Left lung (tissue), 4 donors: ENCODE measurements at regions not wholly inside any gene's neighbourhood (a gene's known extent, or its start where the extent isn't known, plus 50 kb on each side); places are given as distances from the start of the nearest gene placed in this dataset.

ENCODE experiments used
- ATAC-seq: fragments of 200-7000 bp; cut with Tn5 transposase; one replicate; pipeline ENCODE4 v1.9.1; 2020; ENCODE audit warnings: moderate library complexity
- DNase-seq, 4 donors: peaks; one replicate each; pipeline ENCODE4 v3.0.0-alpha.2; 2013 to 2020
- H3K27ac ChIP-seq, 2 donors: fragments of 200-600 bp; sonication (generic) in 1 of 2; one replicate each; pipeline versions ENCODE4 v1.5.0 to v1.8.0; 2020 to 2021
- H3K27me3 ChIP-seq, 2 donors: fragments of 200-600 bp; sonication (generic) in 1 of 2; one replicate each; pipeline versions ENCODE4 v1.5.0 to v1.8.0; 2020 to 2021
- H3K36me3 ChIP-seq, 2 donors: fragments of 200-600 bp; sonication (generic) in 1 of 2; one replicate each; pipeline versions ENCODE4 v1.5.0 to v1.8.0; 2020 to 2021
- H3K4me1 ChIP-seq, 2 donors: fragments of 200-600 bp; one replicate each; pipeline ENCODE4 v1.8.0; 2021
- H3K4me3 ChIP-seq, 2 donors: fragments of 200-600 bp; sonication (generic) in 1 of 2; one replicate each; pipeline versions ENCODE4 v1.5.0 to v1.8.0; 2020 to 2021; ENCODE audit warnings: mild to moderate bottlenecking in 1 of 2
- H3K9me3 ChIP-seq, 2 donors: fragments of 200-600 bp; sonication (generic) in 1 of 2; one replicate each; pipeline versions ENCODE4 v1.5.0 to v1.8.0; 2020 to 2021
- intact Hi-C, 2 donors: fragments of 100-400 bp; cut with DNase I; formaldehyde crosslinking; loops; one replicate each; pipeline versions ENCODE4 v1.11.2 to v1.14.2; 2022
- TF ChIP-seq, protein P1 (sequence below), 2 donors: fragments of 200-600 bp; sonication (generic) in 1 of 2; IDR thresholded peaks; one replicate each; pipeline versions ENCODE4 v1.5.0 to v1.8.0; 2021; ENCODE audit warnings: antibody characterized with exemption in 2 of 2
- donor health status: DM: no; HTN: yes; CAD: no.
- donor health status: DM: no; HTN: no; CAD: no.

- H3K36me3 ChIP-seq: no peaks in the 10 kb centered on the region
- peaks cover 0 to 10% of the 10 kb centered on the region in 2 donors for H3K27me3 ChIP-seq
- no peaks in the 10 kb centered on the region for H3K4me1 ChIP-seq
- H3K27ac ChIP-seq: no peak overlapping the region
- TF ChIP-seq, protein P1, sequence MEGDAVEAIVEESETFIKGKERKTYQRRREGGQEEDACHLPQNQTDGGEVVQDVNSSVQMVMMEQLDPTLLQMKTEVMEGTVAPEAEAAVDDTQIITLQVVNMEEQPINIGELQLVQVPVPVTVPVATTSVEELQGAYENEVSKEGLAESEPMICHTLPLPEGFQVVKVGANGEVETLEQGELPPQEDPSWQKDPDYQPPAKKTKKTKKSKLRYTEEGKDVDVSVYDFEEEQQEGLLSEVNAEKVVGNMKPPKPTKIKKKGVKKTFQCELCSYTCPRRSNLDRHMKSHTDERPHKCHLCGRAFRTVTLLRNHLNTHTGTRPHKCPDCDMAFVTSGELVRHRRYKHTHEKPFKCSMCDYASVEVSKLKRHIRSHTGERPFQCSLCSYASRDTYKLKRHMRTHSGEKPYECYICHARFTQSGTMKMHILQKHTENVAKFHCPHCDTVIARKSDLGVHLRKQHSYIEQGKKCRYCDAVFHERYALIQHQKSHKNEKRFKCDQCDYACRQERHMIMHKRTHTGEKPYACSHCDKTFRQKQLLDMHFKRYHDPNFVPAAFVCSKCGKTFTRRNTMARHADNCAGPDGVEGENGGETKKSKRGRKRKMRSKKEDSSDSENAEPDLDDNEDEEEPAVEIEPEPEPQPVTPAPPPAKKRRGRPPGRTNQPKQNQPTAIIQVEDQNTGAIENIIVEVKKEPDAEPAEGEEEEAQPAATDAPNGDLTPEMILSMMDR (IDR thresholded peaks at IDR 0.05): no peak
- intact Hi-C loops: no loop called here
- no peaks in the 10 kb centered on the region for H3K9me3 ChIP-seq
- no peak for ATAC-seq
- H3K4me3 ChIP-seq: no peak overlapping the region
- no peak for DNase-seq
These were observed 406.7 kb downstream of the MN1 start for GRCh38 chr22:27394806-27395404.

DNA sequence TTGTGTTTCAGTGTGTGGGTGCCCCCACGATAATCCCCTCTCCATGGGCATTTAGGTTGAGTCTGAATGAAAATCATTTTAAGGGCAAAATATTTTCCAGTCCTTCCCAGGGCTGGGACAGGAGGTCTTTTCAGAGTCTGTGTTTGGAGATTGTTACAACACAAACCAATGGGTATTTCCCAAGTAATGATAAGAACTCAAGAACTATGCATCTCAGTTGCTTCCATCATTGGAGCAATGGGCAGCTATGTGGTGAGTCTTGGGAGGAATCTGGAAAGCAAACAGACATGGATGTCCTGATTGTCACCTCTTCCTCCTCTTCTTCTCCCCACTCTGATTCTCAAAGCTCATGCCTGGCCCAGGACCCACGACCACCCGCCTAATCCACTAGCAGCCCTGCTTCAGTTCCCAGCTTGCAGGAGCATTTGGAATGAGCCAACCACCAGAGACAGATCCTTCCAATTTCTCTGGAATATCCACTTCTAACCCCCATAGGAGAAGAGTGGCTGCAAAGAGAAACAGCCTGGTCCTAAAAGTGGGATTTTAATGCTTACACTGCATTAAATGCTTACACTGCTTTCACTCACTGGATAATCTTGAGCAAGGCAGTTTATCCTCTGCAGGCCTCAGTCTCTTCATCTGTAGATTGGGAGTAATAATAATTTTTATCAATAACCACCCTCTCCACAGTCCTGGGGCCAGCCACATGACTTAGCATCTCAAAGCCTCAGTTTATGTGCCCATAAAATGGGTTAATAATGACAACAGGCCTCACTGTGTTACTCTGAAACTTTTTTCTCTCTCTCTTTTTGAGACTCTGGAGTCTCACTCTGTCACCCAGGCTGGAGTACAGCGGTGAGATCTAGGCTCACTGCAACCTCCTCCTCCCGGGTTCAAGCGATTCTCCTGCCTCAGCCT lies 404.3 kb downstream of the MN1 start:
- TF ChIP-seq, protein P1 (IDR thresholded peaks at IDR 0.05): no peak
- ATAC-seq (no peak), DNase-seq (no peak)
- Histone ChIP-seq H3K27me3 (peaks cover 0 to 22% of the 10 kb centered on the region in 2 donors), H3K27ac (no peak overlapping the region), H3K36me3 (no peaks in the 10 kb centered on the region), H3K9me3 (no peaks in the 10 kb centered on the region), H3K4me3 (no peak overlapping the region), H3K4me1 (no peaks in the 10 kb centered on the region)
- intact Hi-C loops: no loop called here

DNA sequence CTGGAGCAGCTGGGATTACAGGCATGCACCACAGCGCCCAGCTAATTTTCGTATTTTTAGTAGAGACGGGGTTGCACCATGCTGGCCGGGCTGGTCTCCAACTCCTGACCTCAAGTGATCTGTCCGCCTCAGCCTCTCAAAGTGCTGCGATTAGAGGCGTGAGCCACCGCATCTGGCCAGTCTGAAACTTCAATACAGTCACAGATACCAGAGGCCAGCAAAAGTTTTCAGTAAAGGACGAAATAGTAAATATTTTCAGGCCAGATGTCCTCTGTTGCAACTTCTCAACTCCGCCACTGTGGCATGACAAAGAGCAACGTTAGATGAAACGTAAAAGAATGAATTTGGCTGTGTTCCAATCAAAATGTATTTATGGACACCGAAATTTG lies 403.6 kb downstream of the MN1 start:
- TF ChIP-seq, protein P1 (IDR thresholded peaks at IDR 0.05): no peak
- Histone ChIP-seq H3K27me3 (peaks cover 0 to 22% of the 10 kb centered on the region in 2 donors), H3K4me1 (no peaks in the 10 kb centered on the region), H3K36me3 (no peaks in the 10 kb centered on the region), H3K9me3 (peaks cover 0 to 3% of the 10 kb centered on the region in 2 donors), H3K4me3 (no peak overlapping the region), H3K27ac (no peak overlapping the region)
- ATAC-seq: peak; percentile 58
- intact Hi-C loops: no loop called here
- DNase-seq: peak in 1 of 4 donors; percentile 60

DNA sequence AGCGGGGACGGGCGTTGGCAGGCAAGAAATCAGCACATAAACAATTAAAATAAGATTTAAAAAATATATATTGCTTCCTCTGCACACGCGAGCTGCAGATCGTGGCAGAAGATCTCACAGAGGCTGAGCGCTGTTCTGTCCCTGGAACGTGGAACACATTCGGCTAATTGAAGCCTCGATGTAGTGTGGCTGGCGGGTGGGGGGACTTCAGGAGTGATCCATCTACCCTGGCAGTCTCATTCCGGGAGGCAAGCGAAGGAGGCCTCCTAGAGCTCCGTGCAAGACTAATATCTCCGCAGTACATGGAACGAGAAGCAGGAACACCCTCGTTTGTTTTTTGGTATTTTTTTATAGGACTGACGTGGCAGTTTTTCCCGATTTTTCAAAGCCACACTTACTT lies 402.4 kb downstream of the MN1 start:
- Histone ChIP-seq H3K9me3 (peaks cover 0 to 3% of the 10 kb centered on the region in 2 donors), H3K4me1 (no peaks in the 10 kb centered on the region), H3K27ac (no peak overlapping the region), H3K27me3 (peaks cover 0 to 22% of the 10 kb centered on the region in 2 donors), H3K36me3 (no peaks in the 10 kb centered on the region), H3K4me3 (no peak overlapping the region)
- no peak for DNase-seq
- TF ChIP-seq, protein P1 (IDR thresholded peaks at IDR 0.05): no peak
- intact Hi-C loops: no loop called here
- no peak for ATAC-seq

- Histone ChIP-seq H3K4me3 (no peak overlapping the region), H3K36me3 (no peaks in the 10 kb centered on the region), H3K4me1 (no peaks in the 10 kb centered on the region), H3K27ac (no peak overlapping the region), H3K27me3 (peaks cover 0 to 22% of the 10 kb centered on the region in 2 donors), H3K9me3 (peaks cover 0 to 3% of the 10 kb centered on the region in 2 donors)
- TF ChIP-seq, protein P1 (IDR thresholded peaks at IDR 0.05): no peak
- intact Hi-C loops: loop anchor here in 1 of 2 donors (10.0 kb wide), 1 partner anchor 404 kb away; the partner anchor contains the start of gene MN1
- ATAC-seq (no peak), DNase-seq (no peak)
These were observed 400.7 kb downstream of the MN1 start for GRCh38 chr22:27400811-27401210.
